ENCODE measurements at regions not wholly inside any gene's neighbourhood (a gene's known extent, or its start where the extent isn't known, plus 50 kb on each side); places are given as distances from the start of the nearest gene placed in this dataset.

GRCh38 chr11:128289048-128289447 lies 298.3 kb downstream of the ETS1 start:
- H3K36me3 Mint-ChIP-seq, result peaks cover 42% of the 10 kb centered on the region
- H3K4me1 Mint-ChIP-seq, result peaks cover 98% of the 10 kb centered on the region
- peak in 1 of 2 donors; percentile 82 for DNase-seq (ENCODE audit: low spot score in 2 of 2)
- H3K4me3 Mint-ChIP-seq, result peak overlapping the region; percentile 79
- ATAC-seq, result peak; percentile 80
- H3K27ac Mint-ChIP-seq, result peak overlapping the region; percentile 99
- H3K9me3 Mint-ChIP-seq, result peaks cover 3% of the 10 kb centered on the region

GRCh38 chr11:128288368-128288767 lies 299.0 kb downstream of the ETS1 start:
- H3K4me3 Mint-ChIP-seq, result peak overlapping the region; percentile 79
- peaks cover 94% of the 10 kb centered on the region for H3K4me1 Mint-ChIP-seq
- peak overlapping the region; percentile 99 for H3K27ac Mint-ChIP-seq
- peak in 1 of 2 donors; percentile 57 for DNase-seq (ENCODE audit: low spot score in 2 of 2)
- H3K36me3 Mint-ChIP-seq, result peaks cover 42% of the 10 kb centered on the region
- H3K9me3 Mint-ChIP-seq, result peaks cover 3% of the 10 kb centered on the region
- no peak for ATAC-seq

- H3K27ac Mint-ChIP-seq, result peak overlapping the region; percentile 82
- H3K4me1 Mint-ChIP-seq, result peaks cover 65% of the 10 kb centered on the region
- peak overlapping the region; percentile 51 for H3K4me3 Mint-ChIP-seq
- peaks cover 3% of the 10 kb centered on the region for H3K9me3 Mint-ChIP-seq
- ATAC-seq (no peak), DNase-seq (ENCODE audit: low spot score in 2 of 2) (no peak)
- peaks cover 23% of the 10 kb centered on the region for H3K36me3 Mint-ChIP-seq
These were observed 302.0 kb downstream of the ETS1 start for GRCh38 chr11:128285321-128285720.

- peaks cover 59% of the 10 kb centered on the region for H3K4me1 Mint-ChIP-seq
- ATAC-seq (peak; percentile 6), DNase-seq (ENCODE audit: low spot score in 2 of 2) (no peak)
- peak overlapping the region; percentile 82 for H3K27ac Mint-ChIP-seq
- peaks cover 3% of the 10 kb centered on the region for H3K9me3 Mint-ChIP-seq
- H3K36me3 Mint-ChIP-seq, result peaks cover 16% of the 10 kb centered on the region
- H3K4me3 Mint-ChIP-seq, result peak overlapping the region; percentile 51
These were observed 302.7 kb downstream of the ETS1 start for GRCh38 chr11:128284634-128285033.

- peaks cover 47% of the 10 kb centered on the region for H3K4me1 Mint-ChIP-seq
- peaks cover 3% of the 10 kb centered on the region for H3K9me3 Mint-ChIP-seq
- H3K27ac Mint-ChIP-seq, result no peak overlapping the region
- DNase-seq (ENCODE audit: low spot score in 2 of 2) (no peak), ATAC-seq (no peak)
- no peak overlapping the region for H3K4me3 Mint-ChIP-seq
- H3K36me3 Mint-ChIP-seq, result peaks cover 4% of the 10 kb centered on the region
These were observed 303.9 kb downstream of the ETS1 start for GRCh38 chr11:128283451-128283850.

- no peak overlapping the region for H3K4me3 Mint-ChIP-seq
- no peak for DNase-seq (ENCODE audit: low spot score in 2 of 2)
These were observed 305.3 kb downstream of the ETS1 start for GRCh38 chr11:128282053-128282452.

GRCh38 chr11:128279866-128280265 lies 307.5 kb downstream of the ETS1 start:
- ATAC-seq (no peak), DNase-seq (ENCODE audit: low spot score in 2 of 2) (no peak)
- H3K36me3 Mint-ChIP-seq, result no peaks in the 10 kb centered on the region
- no peak overlapping the region for H3K27ac Mint-ChIP-seq
- peaks cover 11% of the 10 kb centered on the region for H3K4me1 Mint-ChIP-seq
- H3K9me3 Mint-ChIP-seq, result peaks cover 2% of the 10 kb centered on the region
- H3K4me3 Mint-ChIP-seq, result no peak overlapping the region

More at GRCh38 chr11:128282053-128282452, 305.3 kb downstream of the ETS1 start:
- Mint-ChIP-seq H3K9me3 (no peaks in the 10 kb centered on the region), H3K4me1 (peaks cover 33% of the 10 kb centered on the region), H3K27ac (no peak overlapping the region), H3K36me3 (no peaks in the 10 kb centered on the region)
- no peak for ATAC-seq

- peaks cover 21% of the 10 kb centered on the region for H3K4me1 Mint-ChIP-seq
- no peak overlapping the region for H3K4me3 Mint-ChIP-seq
- peaks cover 3% of the 10 kb centered on the region for H3K9me3 Mint-ChIP-seq
- ATAC-seq (no peak), DNase-seq (ENCODE audit: low spot score in 2 of 2) (no peak)
- H3K36me3 Mint-ChIP-seq, result no peaks in the 10 kb centered on the region
- no peak overlapping the region for H3K27ac Mint-ChIP-seq
These were observed 313.6 kb downstream of the ETS1 start for GRCh38 chr11:128273736-128274135.

- Mint-ChIP-seq H3K4me3 (no peak overlapping the region), H3K27ac (no peak overlapping the region), H3K36me3 (no peaks in the 10 kb centered on the region), H3K4me1 (peaks cover 21% of the 10 kb centered on the region), H3K9me3 (peaks cover 3% of the 10 kb centered on the region)
- DNase-seq (ENCODE audit: low spot score in 2 of 2) (no peak), ATAC-seq (no peak)
These were observed 316.0 kb downstream of the ETS1 start for GRCh38 chr11:128271401-128271800.

GRCh38 chr11:128269466-128269865 lies 317.9 kb downstream of the ETS1 start:
- no peaks in the 10 kb centered on the region for H3K9me3 Mint-ChIP-seq
- no peak for DNase-seq (ENCODE audit: low spot score in 2 of 2)
- H3K27ac Mint-ChIP-seq, result no peak overlapping the region
- H3K4me1 Mint-ChIP-seq, result peaks cover 21% of the 10 kb centered on the region
- H3K36me3 Mint-ChIP-seq, result no peaks in the 10 kb centered on the region
- no peak for ATAC-seq
- H3K4me3 Mint-ChIP-seq, result no peak overlapping the region

GRCh38 chr11:128266893-128267292 lies 320.5 kb downstream of the ETS1 start:
- ATAC-seq (peak; percentile 39), DNase-seq (ENCODE audit: low spot score in 2 of 2) (no peak)
- peaks cover 19% of the 10 kb centered on the region for H3K4me1 Mint-ChIP-seq
- H3K36me3 Mint-ChIP-seq, result no peaks in the 10 kb centered on the region
- H3K27ac Mint-ChIP-seq, result no peak overlapping the region
- H3K4me3 Mint-ChIP-seq, result no peak overlapping the region
- H3K9me3 Mint-ChIP-seq, result no peaks in the 10 kb centered on the region

- Mint-ChIP-seq H3K4me3 (no peak overlapping the region), H3K9me3 (no peaks in the 10 kb centered on the region), H3K4me1 (peaks cover 5% of the 10 kb centered on the region), H3K36me3 (no peaks in the 10 kb centered on the region), H3K27ac (no peak overlapping the region)
- ATAC-seq (no peak), DNase-seq (ENCODE audit: low spot score in 2 of 2) (no peak)
These were observed 324.7 kb downstream of the ETS1 start for GRCh38 chr11:128262463-128263345.

- no peaks in the 10 kb centered on the region for H3K9me3 Mint-ChIP-seq
- peaks cover 5% of the 10 kb centered on the region for H3K4me1 Mint-ChIP-seq
- no peak overlapping the region for H3K4me3 Mint-ChIP-seq
- H3K27ac Mint-ChIP-seq, result no peak overlapping the region
- H3K36me3 Mint-ChIP-seq, result no peaks in the 10 kb centered on the region
- ATAC-seq (no peak), DNase-seq (ENCODE audit: low spot score in 2 of 2) (no peak)
These were observed 326.3 kb downstream of the ETS1 start for GRCh38 chr11:128261011-128261421.

GRCh38 chr11:128260398-128260797 lies 327.0 kb downstream of the ETS1 start:
- no peak for ATAC-seq
- no peak overlapping the region for H3K4me3 Mint-ChIP-seq
- no peaks in the 10 kb centered on the region for H3K36me3 Mint-ChIP-seq
- no peaks in the 10 kb centered on the region for H3K9me3 Mint-ChIP-seq
- no peak overlapping the region for H3K27ac Mint-ChIP-seq
- peaks cover 5% of the 10 kb centered on the region for H3K4me1 Mint-ChIP-seq
- DNase-seq (ENCODE audit: low spot score in 2 of 2), result no peak

GRCh38 chr11:128259816-128260215 lies 327.5 kb downstream of the ETS1 start:
- ATAC-seq (no peak), DNase-seq (ENCODE audit: low spot score in 2 of 2) (no peak)
- no peak overlapping the region for H3K27ac Mint-ChIP-seq
- no peak overlapping the region for H3K4me3 Mint-ChIP-seq
- H3K36me3 Mint-ChIP-seq, result no peaks in the 10 kb centered on the region
- peaks cover 5% of the 10 kb centered on the region for H3K4me1 Mint-ChIP-seq
- no peaks in the 10 kb centered on the region for H3K9me3 Mint-ChIP-seq

GRCh38 chr11:128254941-128255340 lies 332.4 kb downstream of the ETS1 start:
- no peak for DNase-seq (ENCODE audit: low spot score in 2 of 2)
- no peak for ATAC-seq
- no peaks in the 10 kb centered on the region for H3K36me3 Mint-ChIP-seq
- H3K4me3 Mint-ChIP-seq, result no peak overlapping the region
- no peak overlapping the region for H3K27ac Mint-ChIP-seq
- H3K4me1 Mint-ChIP-seq, result no peaks in the 10 kb centered on the region
- no peaks in the 10 kb centered on the region for H3K9me3 Mint-ChIP-seq
